Muscle of back (tissue), 3 donors: ENCODE measurements at regions not wholly inside any gene's neighbourhood (a gene's known extent, or its start where the extent isn't known, plus 50 kb on each side); places are given as distances from the start of the nearest gene placed in this dataset.

Experiments used
- DNase-seq, 3 donors: peaks; one replicate each; pipeline versions ENCODE4 v3.0.0 to v3.0.0-alpha.2; 2013

GRCh38 chr7:52705768-52706167, 329.7 kb upstream of the POM121L12 start:
- DNase-seq: no peak

- DNase-seq: no peak
Observed at GRCh38 chr7:52700349-52700748, 335.1 kb upstream of the POM121L12 start.

GRCh38 chr7:52695973-52696595, 339.3 kb upstream of the POM121L12 start:
- no peak for DNase-seq

GRCh38 chr7:52691257-52691656, 344.2 kb upstream of the POM121L12 start:
- peak in 1 of 3 donors; percentile 17 for DNase-seq

- DNase-seq: no peak
Observed at GRCh38 chr7:52689912-52690311, 345.5 kb upstream of the POM121L12 start.

GRCh38 chr7:52685333-52685732, 350.1 kb upstream of the POM121L12 start:
- DNase-seq: no peak

- no peak for DNase-seq
Observed at GRCh38 chr7:52684388-52684787, 351.0 kb upstream of the POM121L12 start.

GRCh38 chr7:52682993-52683392, 352.4 kb upstream of the POM121L12 start:
- no peak for DNase-seq

- no peak for DNase-seq
Observed at GRCh38 chr7:52670608-52671225, 364.7 kb upstream of the POM121L12 start.

- no peak for DNase-seq
Observed at GRCh38 chr7:52669031-52669430, 366.4 kb upstream of the POM121L12 start.

GRCh38 chr7:52668435-52668834, 367.0 kb upstream of the POM121L12 start:
- DNase-seq: no peak

- DNase-seq: no peak
Observed at GRCh38 chr7:52659178-52659577, 376.3 kb upstream of the POM121L12 start.

GRCh38 chr7:52656098-52656497, 379.3 kb upstream of the POM121L12 start:
- DNase-seq: no peak

GRCh38 chr7:52652621-52653020, 382.8 kb upstream of the POM121L12 start:
- DNase-seq: no peak

- DNase-seq: no peak
Observed at GRCh38 chr7:52648872-52649271, 386.6 kb upstream of the POM121L12 start.

GRCh38 chr7:52647046-52647445, 388.4 kb upstream of the POM121L12 start:
- no peak for DNase-seq

- DNase-seq: peak in 1 of 3 donors; percentile 5
Observed at GRCh38 chr7:52639981-52640380, 395.5 kb upstream of the POM121L12 start.

- DNase-seq: no peak
Observed at GRCh38 chr7:52639126-52639525, 396.3 kb upstream of the POM121L12 start.

- DNase-seq: no peak
Observed at GRCh38 chr7:52635021-52635420, 400.4 kb upstream of the POM121L12 start.

GRCh38 chr7:52620849-52621248, 414.6 kb upstream of the POM121L12 start:
- no peak for DNase-seq

- no peak for DNase-seq
Observed at GRCh38 chr7:52616552-52616951, 418.9 kb upstream of the POM121L12 start.

- DNase-seq: peak in 2 of 3 donors; percentile 8 to 44
Observed at GRCh38 chr7:52615021-52615695, 420.3 kb upstream of the POM121L12 start.

GRCh38 chr7:52609511-52609910, 425.9 kb upstream of the POM121L12 start:
- DNase-seq: no peak
